OCI-LY1 (cell line): ENCODE measurements at regions not wholly inside any gene's neighbourhood (a gene's known extent, or its start where the extent isn't known, plus 50 kb on each side); places are given as distances from the start of the nearest gene placed in this dataset.

Source experiments
- H2AFZ ChIP-seq: fragments of 200-600 bp; sonication (generic), shearing (Covaris generic); 2 replicates; pipeline ENCODE4 v1.6.0; 2014; ENCODE audit warnings: antibody characterized with exemption, mild to moderate bottlenecking, low read length
- H3F3A ChIP-seq: fragments of 200-600 bp; sonication (generic), shearing (Covaris generic); 2 replicates; pipeline ENCODE4 v1.6.0; 2014; ENCODE audit warnings: mild to moderate bottlenecking, antibody characterized with exemption, low read length, moderate library complexity; ENCODE audit not compliant: insufficient read depth
- H3K27ac ChIP-seq: fragments of 200-600 bp; sonication (generic); 2 replicates; pipeline ENCODE4 v1.5.1; 2014; ENCODE audit warnings: low read length, mixed run types, mild to moderate bottlenecking, low read depth; ENCODE audit not compliant: poor library complexity, severe bottlenecking
- H3K27me3 ChIP-seq: fragments of 200-600 bp; sonication (generic); 2 replicates; pipeline ENCODE4 v1.6.0; 2014; ENCODE audit warnings: antibody characterized with exemption, mild to moderate bottlenecking, low read length, moderate library complexity; ENCODE audit not compliant: insufficient read depth
- H3K36me3 ChIP-seq: fragments of 200-600 bp; sonication (generic); 2 replicates; pipeline ENCODE4 v1.6.1; 2014; ENCODE audit warnings: mild to moderate bottlenecking, antibody characterized with exemption, low read length, moderate library complexity, mixed read lengths; ENCODE audit not compliant: insufficient read depth
- H3K4me1 ChIP-seq: fragments of 200-600 bp; sonication (generic); 2 replicates; pipeline ENCODE4 v1.5.1; 2014; ENCODE audit warnings: mild to moderate bottlenecking, low read length, moderate library complexity; ENCODE audit not compliant: insufficient read depth, severe bottlenecking
- H3K4me2 ChIP-seq: fragments of 200-600 bp; sonication (generic), shearing (Covaris generic); 2 replicates; pipeline ENCODE4 v1.6.1; 2014; ENCODE audit warnings: low read length
- H3K4me3 ChIP-seq: fragments of 200-600 bp; sonication (generic); 2 replicates; pipeline ENCODE4 v1.5.1; 2014; ENCODE audit warnings: low read length, low read depth, mild to moderate bottlenecking, mixed read lengths; ENCODE audit not compliant: poor library complexity, severe bottlenecking
- H3K79me2 ChIP-seq: fragments of 200-600 bp; shearing (Covaris generic); 2 replicates; pipeline ENCODE4 v1.6.1; 2016; ENCODE audit warnings: mixed run types, low read length, mixed read lengths; ENCODE audit not compliant: insufficient read depth
- H3K9ac ChIP-seq: fragments of 200-600 bp; sonication (generic), shearing (Covaris generic); 2 replicates; pipeline ENCODE4 v1.6.1; 2014; ENCODE audit warnings: mild to moderate bottlenecking, low read length, mixed read lengths
- H3K9me2 ChIP-seq: fragments of 200-600 bp; sonication (generic), shearing (Covaris generic); 2 replicates; pipeline ENCODE4 v1.6.1; 2014; ENCODE audit warnings: low read depth, mild to moderate bottlenecking, low read length, mixed read lengths
- H3K9me3 ChIP-seq: fragments of 200-600 bp; shearing (Covaris generic); 2 replicates; pipeline ENCODE4 v1.6.1; 2014; ENCODE audit warnings: low read length, mixed read lengths
- H4K20me1 ChIP-seq: fragments of 200-600 bp; sonication (generic), shearing (Covaris generic); 2 replicates; pipeline ENCODE4 v1.6.0; 2016; ENCODE audit warnings: mild to moderate bottlenecking, low read length; ENCODE audit not compliant: insufficient read depth
- CTCF ChIP-seq: fragments of 200-600 bp; sonication (generic), shearing (Covaris generic); IDR thresholded peaks from 2 replicates; pipeline ENCODE4 v1.5.1; 2017; ENCODE audit warnings: mild to moderate bottlenecking, antibody characterized with exemption, low read length, moderate library complexity, mixed read lengths
- EZH2 ChIP-seq: fragments of 200-600 bp; sonication (generic), shearing (Covaris generic); IDR thresholded peaks from 2 replicates; pipeline ENCODE4 v1.8.0; 2017; ENCODE audit warnings: borderline replicate concordance, mixed run types, mild to moderate bottlenecking, antibody characterized with exemption, low read length, moderate library complexity, mixed read lengths

GRCh38 chr1:239184561-239185244, 201.7 kb upstream of the CHRM3 start:
- H4K20me1 ChIP-seq, result no peaks in the 10 kb centered on the region
- no peaks in the 10 kb centered on the region for H3K9me2 ChIP-seq
- H3K9ac ChIP-seq, result no peak overlapping the region
- no peak for TF ChIP-seq EZH2
- no peak for TF ChIP-seq CTCF
- H3F3A ChIP-seq, result no peaks in the 10 kb centered on the region
- no peaks in the 10 kb centered on the region for H3K9me3 ChIP-seq
- no peak overlapping the region for H2AFZ ChIP-seq
- H3K27ac ChIP-seq, result no peak overlapping the region
- H3K36me3 ChIP-seq, result no peaks in the 10 kb centered on the region
- no peak overlapping the region for H3K4me3 ChIP-seq
- H3K4me2 ChIP-seq, result no peak overlapping the region
- no peaks in the 10 kb centered on the region for H3K4me1 ChIP-seq
- H3K27me3 ChIP-seq, result no peaks in the 10 kb centered on the region
- no peaks in the 10 kb centered on the region for H3K79me2 ChIP-seq

GRCh38 chr1:239178961-239179360, 207.4 kb upstream of the CHRM3 start:
- no peak overlapping the region for H3K4me3 ChIP-seq
- no peaks in the 10 kb centered on the region for H3F3A ChIP-seq
- no peak for TF ChIP-seq EZH2
- no peak for TF ChIP-seq CTCF
- no peaks in the 10 kb centered on the region for H3K9me3 ChIP-seq
- H2AFZ ChIP-seq, result no peak overlapping the region
- no peak overlapping the region for H3K4me2 ChIP-seq
- H3K4me1 ChIP-seq, result no peaks in the 10 kb centered on the region
- H3K27ac ChIP-seq, result no peak overlapping the region
- no peaks in the 10 kb centered on the region for H3K36me3 ChIP-seq
- no peak overlapping the region for H3K9ac ChIP-seq
- H3K27me3 ChIP-seq, result no peaks in the 10 kb centered on the region
- no peaks in the 10 kb centered on the region for H4K20me1 ChIP-seq
- H3K79me2 ChIP-seq, result no peaks in the 10 kb centered on the region
- no peaks in the 10 kb centered on the region for H3K9me2 ChIP-seq

GRCh38 chr1:239174880-239175279, 211.5 kb upstream of the CHRM3 start:
- TF ChIP-seq CTCF (no peak), EZH2 (no peak)
- Histone ChIP-seq H3K9ac (no peak overlapping the region), H3F3A (no peaks in the 10 kb centered on the region), H3K9me3 (no peaks in the 10 kb centered on the region), H3K4me3 (no peak overlapping the region), H3K27ac (no peak overlapping the region), H2AFZ (no peak overlapping the region), H3K36me3 (no peaks in the 10 kb centered on the region), H3K27me3 (no peaks in the 10 kb centered on the region), H3K9me2 (no peaks in the 10 kb centered on the region), H3K4me2 (no peak overlapping the region), H4K20me1 (no peaks in the 10 kb centered on the region), H3K79me2 (no peaks in the 10 kb centered on the region), H3K4me1 (no peaks in the 10 kb centered on the region)
